HG03064 (cell line): ENCODE measurements at regions not wholly inside any gene's neighbourhood (a gene's known extent, or its start where the extent isn't known, plus 50 kb on each side); places are given as distances from the start of the nearest gene placed in this dataset.

Source experiments
- ATAC-seq: cut with Tn5 transposase; IDR thresholded peaks from one replicate; pipeline ENCODE4 v1.9.1; 2021; ENCODE audit warnings: low read depth; ENCODE audit not compliant: unreplicated experiment

DNA sequence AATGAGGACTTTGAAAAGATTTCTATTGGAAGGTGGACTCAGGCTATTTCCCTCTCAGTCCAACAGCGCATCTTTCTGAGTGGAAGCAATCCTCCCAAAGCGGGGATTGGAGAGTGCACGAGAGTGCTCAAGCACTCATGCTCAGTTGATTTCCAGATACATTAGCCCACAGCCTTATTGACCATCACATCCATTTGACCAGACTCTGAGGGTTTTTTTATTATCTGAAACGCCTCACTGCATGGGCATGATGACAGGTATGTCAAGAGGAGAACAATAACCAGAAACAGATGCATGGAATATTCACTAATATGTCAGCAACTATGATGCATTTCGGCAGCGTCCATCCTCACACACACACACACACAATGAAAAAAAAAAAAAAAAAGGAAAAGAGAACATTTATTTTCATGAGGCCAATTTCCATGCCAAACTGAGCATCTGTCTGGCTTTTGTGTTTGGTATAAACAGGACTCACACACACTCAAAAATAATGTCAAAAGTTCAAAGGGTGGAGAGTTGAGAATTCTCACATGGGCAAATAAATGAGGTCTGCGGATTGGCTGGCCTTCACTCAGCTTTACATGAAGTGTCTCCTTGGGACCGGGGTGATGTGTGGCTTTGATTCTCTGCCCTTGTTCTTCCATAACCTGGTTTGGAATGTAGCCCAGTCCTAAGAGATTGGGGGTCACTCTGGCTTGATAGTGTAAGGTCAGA, 371.6 kb downstream of the MCTP2 start:
- no peak for ATAC-seq

DNA sequence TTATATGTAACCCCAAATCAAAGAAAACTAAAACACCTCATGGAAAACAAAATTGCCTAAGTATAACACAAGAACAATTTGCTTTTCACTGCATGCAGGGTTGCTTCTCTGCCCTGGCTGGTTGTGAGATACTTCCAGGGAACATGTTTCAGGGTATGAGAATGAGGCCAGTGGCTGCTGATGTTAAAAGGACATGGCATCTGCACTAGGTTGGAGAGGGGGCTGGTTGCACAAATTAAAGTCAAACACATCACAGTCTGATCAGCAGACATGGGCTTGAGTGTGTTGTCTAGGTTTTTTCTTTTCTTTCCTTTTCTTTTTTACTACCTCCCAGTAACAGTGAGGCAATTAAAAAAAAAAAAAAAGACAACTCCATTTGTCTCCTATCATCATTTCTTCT, 374.9 kb downstream of the MCTP2 start:
- no peak for ATAC-seq

DNA sequence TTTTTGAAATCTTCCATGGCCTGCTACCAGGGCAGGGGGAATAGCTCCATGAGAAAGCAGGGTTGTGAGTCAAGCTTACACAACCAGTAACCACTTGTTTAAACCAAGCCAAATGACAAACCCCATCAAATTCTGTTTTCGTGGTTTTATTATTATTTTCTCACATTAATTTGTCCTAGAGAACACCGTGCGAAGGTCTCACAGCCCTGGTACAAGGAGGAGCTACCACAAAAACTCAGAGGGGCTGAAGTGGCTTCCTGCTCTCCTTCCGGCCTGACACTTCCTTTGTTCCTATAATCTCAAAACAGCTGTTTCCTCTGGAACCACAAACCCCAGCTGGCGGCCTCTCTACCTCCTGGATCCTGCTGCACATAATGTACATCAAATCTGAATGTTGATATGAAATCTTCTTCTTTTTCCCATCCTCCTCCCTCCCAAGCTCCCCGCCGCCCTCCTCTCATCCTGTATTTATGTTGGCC, 375.9 kb downstream of the MCTP2 start:
- ATAC-seq: no peak

DNA sequence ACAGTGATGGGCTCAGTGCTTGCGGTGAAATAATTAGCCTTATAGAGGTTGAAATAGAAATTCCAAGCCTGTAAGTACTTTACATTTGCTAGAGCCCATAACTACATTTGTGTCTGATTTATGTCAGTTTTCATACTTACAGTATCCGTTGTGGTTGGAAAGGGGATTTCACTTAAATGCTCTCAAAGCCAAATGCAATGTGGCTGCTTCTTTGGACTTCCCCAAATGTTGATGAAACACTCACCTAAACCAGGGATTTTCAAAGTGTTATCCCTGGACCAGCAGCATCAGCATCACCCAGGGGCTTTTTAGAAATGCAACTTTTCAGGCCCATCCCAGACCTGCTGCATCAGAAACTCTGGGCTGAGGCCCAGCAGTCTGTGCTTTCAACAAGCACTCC, 378.7 kb downstream of the MCTP2 start:
- ATAC-seq: no peak

DNA sequence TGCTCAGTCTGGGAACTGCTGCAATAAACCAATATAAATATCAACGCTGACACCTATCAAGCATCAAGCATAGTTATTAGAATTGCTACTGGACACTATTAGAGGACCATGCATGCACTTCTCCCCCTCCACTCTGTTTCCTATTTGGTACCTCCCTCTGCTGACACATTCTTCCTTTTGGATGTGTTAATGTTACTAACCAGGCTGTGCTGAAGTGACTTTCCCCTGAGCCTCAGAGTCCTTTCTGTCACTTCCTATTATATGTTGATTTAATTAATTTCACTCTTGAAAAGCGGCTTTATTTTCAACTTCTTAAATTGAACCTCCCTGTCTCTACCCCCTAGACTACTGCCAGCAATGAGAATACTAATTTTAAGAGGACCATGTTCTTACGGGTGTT, 379.1 kb downstream of the MCTP2 start:
- no peak for ATAC-seq

DNA sequence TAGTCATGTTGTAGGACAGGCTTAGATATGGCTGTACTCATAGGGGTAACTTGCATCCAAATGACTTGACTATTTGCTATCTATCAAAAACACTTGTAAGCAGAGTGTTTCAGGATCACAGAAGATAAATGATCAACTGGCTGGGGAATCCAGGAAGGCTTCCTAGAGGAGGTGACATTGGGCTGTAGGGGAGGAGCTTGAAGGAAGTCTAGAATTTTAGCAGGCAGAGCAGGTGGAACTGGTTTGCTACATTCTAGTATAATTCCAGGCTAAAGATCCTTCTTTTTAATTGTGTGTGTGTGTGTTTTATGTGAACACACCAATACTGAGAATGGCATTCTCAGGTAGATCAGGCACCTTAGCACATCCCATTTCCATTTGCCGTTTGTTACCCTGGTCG, 380.3 kb downstream of the MCTP2 start:
- ATAC-seq: no peak

DNA sequence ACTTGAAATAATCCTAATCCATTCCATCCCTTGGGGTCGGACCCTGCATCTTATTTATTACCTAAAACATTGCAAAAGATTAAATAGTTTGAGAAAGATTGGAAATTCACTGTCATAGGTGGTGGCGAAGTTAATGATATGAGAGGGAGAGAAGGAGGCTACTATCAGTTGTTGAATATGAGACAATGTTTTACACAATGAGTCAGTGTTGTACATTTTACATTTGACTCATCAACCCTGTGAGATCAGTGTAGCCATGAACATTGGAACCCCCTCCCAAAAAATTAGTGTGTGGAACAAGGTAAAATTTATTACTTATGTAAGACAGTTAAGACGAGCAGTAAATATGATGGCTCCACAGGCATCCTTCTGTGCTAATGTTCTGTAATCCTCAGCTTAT, 384.3 kb downstream of the MCTP2 start:
- ATAC-seq: no peak

DNA sequence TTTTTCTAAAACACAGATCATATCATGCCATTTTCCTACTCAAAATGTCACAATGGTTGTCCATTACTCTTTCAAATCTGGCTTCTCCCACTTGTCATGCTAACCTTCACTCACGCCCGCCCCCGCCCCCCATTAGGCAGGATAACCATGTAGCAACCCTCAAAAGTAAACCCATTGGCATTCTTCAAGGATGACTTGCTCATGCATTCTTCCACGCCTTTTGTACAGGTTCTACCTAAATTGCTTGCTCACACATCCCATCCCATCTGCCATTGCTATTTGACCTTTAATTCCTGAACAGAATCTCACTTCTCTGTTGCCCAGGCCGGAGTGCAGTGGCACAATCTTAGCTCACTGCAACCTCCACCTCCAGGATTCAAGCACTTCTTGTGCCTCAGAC, 389.3 kb downstream of the MCTP2 start:
- no peak for ATAC-seq

DNA sequence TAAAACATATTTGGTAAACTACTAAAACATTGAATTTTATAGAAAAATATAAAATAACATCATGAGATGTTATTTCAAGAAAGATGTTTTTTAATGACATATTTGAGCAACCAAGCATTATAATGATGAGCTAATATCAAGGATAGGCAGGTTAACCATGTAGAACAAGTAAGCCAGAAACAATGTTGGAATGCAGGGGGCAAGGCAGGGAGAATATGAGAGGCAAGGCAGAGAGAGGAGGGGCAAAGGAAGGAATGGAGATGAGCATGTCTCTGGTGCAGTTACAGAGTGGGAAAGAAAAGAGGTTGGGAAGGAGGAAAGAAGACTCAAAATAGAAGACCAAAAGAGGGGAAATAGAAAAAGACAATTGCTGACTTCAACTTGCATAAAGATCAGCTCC, 390.4 kb downstream of the MCTP2 start:
- ATAC-seq: no peak

DNA sequence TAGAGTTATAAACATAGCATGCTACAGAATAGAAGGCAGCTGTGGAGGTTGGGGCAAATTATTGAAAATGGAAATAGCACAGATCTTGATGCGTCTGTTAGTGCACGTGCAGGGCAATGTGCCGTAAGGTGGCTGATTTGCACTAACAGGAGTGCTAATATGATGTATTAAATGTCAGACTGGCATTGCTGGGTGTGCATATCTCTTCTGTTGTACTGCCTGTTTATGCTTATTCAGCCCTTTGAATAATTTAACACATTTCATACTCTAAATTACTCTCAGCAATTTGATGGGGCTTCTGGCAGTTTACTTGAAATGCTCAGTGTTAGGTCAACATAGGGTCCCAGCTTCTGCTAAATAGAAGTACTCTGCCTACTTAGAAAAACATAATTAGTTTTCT, 395.6 kb downstream of the MCTP2 start:
- ATAC-seq: no peak

DNA sequence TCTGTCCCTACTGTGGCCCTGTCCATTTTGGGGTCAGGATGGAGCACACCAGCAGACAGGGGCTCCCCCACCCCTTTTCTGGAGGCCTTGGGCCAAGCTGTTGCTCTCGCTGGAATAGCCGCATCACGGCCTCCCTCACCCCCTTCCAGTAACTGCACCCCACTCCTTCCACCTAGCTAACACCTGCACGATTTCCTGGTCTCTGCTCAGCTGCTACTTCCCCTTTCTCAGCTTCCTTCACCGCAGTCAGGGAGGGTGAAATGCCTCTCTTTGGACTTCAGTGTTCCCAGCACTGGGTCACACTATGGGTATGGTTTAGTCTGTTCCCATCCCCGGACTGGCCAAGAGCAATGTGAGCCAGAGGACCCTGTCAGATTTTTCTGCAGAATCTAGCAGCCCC, 400.2 kb downstream of the MCTP2 start:
- ATAC-seq: no peak

DNA sequence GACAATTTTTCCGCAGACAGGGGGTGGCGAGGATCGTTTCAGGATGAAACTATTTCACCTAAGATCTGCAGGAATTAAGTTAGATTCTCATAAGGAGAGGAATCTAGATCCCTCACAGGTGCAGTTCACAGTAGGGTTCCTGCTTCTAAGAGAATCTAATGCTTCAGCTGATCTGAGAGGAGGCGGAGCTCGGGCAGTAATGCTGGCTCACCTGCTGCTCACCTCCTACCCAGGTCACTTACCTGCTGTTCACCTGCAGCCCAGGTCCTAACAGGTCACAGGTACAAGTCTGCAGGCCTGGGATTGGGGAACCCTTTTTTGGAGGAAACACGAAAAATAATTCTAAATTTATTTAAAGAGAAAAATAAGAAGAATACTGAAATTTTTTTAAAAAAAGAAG, 406.8 kb downstream of the MCTP2 start:
- ATAC-seq: no peak

DNA sequence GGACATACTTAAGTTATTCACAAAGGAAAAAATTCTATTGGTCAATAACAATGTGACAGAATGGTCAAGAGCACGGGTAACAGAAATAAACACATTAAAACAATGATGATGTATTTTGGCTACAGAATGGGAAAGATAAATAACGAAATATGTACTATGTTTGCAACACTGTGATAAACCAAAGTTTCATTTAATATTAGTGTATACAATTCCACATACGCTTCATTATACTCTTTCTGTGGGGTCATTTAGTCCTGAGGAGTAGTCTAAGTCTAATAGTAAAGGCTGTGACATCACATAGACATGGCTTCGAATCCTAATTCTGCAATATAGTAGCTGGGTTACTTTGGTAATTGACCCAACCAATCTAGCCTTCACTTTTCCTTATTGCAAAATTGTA, 408.3 kb downstream of the MCTP2 start:
- ATAC-seq: no peak

DNA sequence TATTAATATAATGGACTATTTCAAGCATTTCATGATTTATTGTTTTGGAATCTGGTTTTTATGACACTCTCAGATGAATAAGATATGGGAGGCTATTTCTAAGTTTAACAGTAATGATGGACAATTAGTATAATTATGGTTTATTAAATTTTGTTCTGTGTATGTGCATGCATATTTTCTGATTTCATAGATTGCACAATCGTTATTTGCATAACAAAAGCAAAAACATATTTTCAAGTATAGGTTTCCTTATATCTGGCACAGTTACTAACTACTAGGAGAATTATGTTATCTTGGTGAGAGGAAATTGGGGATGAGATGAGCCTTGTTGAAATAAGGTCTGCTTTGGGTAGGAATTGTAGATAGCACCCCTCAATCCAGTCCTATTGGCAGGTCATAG, 413.1 kb downstream of the MCTP2 start:
- no peak for ATAC-seq

DNA sequence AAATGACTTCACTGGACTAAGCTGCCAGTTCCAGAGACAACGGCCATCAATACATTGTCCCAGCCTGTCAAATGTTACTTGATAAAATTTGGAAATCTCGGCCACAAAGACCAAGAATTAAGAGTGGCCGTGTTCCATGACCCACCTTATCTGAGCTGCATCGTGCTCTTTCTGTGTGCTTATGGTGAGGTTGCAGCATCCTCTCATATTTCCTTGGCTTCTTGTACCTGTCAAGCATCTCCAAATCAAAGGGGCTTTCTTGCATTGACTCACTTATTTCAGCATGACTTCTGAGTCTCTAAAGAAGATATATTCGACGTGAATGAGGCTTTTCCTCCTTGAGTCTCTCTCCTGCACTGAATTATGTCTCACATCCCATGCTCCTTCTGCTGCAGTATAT, 421.7 kb downstream of the MCTP2 start:
- no peak for ATAC-seq

DNA sequence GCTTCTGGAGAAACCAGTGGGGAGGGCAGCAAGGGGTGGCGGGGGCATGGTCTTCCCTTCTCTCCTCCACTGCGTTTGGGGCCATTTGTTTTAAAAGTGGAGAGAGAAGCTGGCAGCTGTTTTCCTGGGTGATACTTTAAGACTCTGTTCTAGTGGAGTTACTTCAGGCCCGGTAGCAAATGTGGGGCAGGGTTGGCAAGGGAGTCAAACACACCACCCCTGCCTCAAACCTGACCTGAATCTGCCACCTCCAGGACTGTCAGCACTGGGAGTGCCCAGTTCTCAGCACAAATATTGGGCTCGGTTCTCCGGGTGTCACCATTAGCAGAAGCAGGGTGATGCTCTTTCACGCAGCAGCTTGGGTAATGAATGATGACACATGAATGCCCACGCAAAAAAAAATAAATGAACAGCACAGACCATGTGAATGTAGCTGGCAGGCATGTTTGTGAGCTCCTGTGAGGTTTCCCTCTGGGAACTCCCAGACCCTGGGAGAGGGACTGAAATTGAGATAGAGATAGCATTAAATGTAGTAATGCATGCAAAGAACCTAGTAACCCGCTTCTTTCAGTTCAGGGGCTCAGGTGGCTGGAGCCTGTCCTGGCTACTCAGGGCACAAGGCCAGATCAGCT, 424.0 kb downstream of the MCTP2 start:
- ATAC-seq: no peak

DNA sequence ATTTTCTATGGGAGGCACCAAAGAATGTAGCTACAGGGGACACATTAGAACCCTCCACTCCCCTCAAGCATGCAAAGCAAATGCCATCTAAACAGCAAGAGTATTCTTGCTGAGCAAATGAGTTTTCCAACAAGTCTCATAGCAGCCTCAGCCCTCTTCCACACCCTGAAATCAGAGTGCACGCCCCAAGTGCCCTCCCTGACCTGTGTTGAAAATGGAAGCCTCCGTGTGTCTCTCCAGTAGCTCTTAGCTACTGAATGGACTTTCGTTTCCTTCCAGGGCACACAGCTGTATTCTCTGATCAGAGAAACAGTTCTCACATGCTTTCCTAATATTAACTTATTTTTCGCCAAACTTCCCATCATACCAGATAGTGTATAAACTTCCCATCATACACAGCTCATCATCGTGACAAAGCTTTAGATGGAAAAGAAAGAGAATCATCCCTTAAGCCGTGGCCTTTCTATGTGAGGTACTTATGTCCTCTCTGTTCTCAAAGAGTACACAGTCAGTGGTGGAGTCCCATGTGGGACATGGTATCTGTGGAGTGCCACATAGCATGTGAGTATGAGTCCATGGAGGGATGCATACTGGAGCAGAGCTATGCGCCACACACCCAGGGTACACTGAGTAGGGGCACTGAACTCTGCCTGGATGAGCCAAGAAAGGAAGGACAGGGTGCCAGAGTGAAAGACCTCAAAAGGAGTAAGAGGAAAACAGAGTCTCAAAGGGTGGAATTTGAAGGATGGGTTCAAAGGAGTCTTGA, 434.5 kb downstream of the MCTP2 start:
- no peak for ATAC-seq

DNA sequence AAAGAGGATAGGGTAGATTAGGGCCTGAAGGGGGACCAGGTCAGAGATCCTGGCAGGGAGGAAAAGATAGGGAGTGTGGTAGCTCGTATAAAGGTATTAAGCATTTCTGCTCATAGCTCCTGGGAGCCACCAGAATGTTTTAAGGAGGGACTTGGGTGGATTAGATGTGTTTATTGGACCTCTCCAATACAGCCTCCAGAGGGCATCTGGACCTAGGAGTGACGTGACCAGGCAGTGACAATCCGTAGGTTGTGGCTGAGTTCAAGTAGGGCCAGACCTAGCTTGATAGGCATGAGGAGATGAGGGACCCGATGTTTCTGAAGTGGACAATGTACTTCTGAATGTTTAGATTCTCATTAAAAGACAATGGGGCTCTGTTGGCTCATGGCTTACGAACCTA, 435.2 kb downstream of the MCTP2 start:
- ATAC-seq: no peak

DNA sequence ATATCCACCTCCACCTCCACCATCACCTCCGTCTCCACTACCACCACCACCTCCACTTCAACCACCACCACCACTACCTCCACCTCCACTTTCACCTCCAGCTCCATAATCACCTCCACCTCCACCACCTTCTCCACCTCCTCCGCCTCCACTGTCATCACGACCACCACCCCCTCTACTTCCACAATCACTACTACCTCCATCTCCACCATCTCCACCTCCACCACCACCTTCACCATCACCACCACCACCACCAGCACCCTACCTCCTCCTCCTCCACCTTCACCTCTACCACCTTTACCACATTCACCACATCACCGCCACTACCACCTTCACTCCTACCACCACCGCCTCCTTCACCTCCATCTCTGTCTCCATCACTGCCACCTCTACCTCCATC, 435.7 kb downstream of the MCTP2 start:
- ATAC-seq: no peak

DNA sequence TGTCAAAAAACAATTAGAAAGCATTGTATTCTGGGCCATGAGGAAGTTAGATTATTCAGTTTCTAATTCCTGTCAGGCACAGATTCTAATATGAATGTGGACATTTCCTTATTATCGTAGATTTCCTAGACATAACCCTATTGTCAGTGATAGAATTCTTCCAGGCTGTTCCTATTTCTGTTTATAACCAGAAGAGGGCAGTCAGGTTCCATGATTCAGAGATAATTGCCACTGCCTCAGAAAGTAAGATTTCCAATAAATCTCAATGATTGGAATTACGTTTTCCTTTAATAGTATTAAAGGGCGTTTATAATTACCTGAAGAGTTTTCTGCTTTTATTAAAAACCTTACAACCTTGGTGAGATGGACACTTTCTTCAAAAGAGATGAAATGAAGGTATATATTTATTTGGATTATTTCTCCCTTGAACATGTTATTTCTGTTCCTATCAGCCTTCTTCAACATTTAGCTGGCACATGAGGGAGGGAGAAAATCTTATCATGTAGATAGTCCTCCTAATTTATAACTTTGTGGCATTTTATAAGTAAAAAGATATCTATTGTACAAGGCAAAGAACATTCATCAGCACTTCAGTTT, 439.2 kb downstream of the MCTP2 start:
- no peak for ATAC-seq

DNA sequence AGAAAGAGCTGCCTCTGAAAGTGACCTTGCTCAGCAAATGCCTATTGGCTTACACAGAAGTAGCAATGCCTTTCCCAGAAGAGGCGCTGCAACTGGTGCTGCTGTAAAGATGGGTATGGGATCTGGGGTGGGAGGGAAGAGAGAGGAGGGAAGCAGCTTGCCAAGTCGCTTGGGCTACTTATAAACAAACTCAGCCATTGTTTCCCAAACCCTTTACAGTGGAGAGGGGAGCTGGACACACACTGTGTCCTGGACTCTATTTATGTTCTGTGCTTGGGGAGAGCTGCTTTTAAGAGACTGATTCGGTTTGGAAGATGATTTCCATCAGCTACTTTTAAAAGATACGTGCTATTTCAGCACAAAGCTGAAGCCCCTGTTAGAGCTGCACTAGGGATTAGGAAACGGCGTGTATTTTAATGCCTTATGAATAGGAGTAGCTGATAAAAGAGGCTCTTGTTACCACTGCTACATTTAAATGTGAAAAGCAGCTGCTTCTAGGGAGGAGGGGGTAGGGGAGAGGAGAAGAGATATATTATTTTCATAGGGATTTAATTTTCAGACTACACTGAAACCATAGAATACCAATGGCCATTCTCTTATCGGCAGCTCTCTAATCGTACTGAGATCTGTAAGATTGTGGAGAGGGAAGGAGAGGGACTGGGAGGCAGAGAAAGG, 440.6 kb downstream of the MCTP2 start:
- ATAC-seq: no peak
